OCI-LY1 (cell line): ENCODE measurements at regions not wholly inside any gene's neighbourhood (a gene's known extent, or its start where the extent isn't known, plus 50 kb on each side); places are given as distances from the start of the nearest gene placed in this dataset.

Experiments used
- CTCF ChIP-seq: fragments of 200-600 bp; sonication (generic), shearing (Covaris generic); IDR thresholded peaks from 2 replicates; pipeline ENCODE4 v1.5.1; 2017; ENCODE audit warnings: mild to moderate bottlenecking, antibody characterized with exemption, low read length, moderate library complexity, mixed read lengths
- EZH2 ChIP-seq: fragments of 200-600 bp; sonication (generic), shearing (Covaris generic); IDR thresholded peaks from 2 replicates; pipeline ENCODE4 v1.8.0; 2017; ENCODE audit warnings: borderline replicate concordance, mixed run types, mild to moderate bottlenecking, antibody characterized with exemption, low read length, moderate library complexity, mixed read lengths

DNA sequence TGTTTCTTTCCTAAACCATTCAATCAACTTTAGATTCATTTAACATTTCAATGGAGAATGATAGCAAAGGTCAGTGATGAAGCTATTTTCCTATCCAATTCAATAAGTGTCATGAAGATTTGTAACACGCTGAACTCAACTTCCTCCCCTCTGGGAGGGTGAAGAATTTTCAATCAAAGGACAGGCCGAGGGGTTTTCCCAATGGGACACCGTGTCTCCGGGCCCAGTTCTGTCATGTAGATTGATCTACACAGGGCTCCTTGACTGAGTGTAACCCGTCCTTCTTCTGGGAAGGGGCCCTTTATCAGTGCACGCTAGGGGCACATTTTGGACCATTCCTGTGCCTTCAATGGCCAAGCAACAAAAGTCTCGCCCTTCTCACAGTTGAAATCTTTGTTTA lies 90.1 kb downstream of the KCNE4 start:
- TF ChIP-seq CTCF (no peak), EZH2 (no peak)
